Stimulated activated CD4-positive, alpha-beta T cell treated with anti-CD3 and anti-CD28 coated beads, TNF-alpha, amount 100 ng/mL, for 4 hours (primary cell): ENCODE measurements at regions not wholly inside any gene's neighbourhood (a gene's known extent, or its start where the extent isn't known, plus 50 kb on each side); places are given as distances from the start of the nearest gene placed in this dataset.
"Not testable (repeated sequence)": the region's sequence is repeated elsewhere in the genome, so short reads cannot be mapped to it uniquely, and the experiment has no call there.

Source experiments
- DNase-seq, 3 experiments: peaks; one replicate each; pipeline ENCODE4 v3.0.0-alpha.2; 2020; ENCODE audit warnings: low read depth in 3 of 3

DNA sequence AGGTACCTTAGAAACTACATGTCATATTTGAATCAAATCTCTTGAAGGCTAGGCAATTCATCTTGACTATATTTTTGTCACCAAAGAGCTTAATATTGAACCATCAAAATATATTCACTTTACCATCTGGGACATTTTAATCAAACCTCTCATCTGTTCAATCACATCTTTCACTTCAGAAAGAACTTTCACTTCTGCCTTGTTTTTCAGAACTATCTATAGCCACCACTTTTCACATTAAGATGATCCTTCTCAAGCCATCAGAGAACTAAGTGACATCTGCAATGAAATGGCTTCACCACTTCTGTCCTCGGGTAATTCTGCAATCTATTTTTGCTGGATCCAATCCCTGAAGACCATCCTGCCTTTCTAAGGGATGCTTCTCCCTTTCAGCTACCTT is 57.8 kb downstream of the OR2B2 start:
- DNase-seq = no peak

- no peak for DNase-seq
Measured at GRCh38 chr6:27851440-27851839, 60.8 kb downstream of the OR2B2 start.

DNA sequence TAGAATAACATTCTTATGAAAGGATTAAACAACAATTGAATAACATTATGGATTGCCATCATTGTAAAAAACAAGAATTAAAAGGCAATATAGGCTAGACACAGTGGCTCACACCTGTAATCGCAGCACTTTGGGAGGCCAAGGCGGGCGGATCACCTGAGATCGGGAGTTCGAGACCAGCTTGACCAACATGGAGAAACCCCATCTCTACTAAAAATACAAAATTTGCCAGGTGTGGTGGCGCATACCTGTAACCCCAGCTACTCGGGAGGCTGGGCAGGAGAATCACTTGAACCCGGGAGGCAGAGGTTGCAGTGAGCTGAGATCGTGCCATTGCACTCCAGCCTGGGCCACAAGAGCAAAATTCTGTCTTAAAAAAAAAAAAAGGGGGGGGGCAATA is 63.2 kb downstream of the OR2B2 start:
- DNase-seq = not testable (repeated sequence)

DNA sequence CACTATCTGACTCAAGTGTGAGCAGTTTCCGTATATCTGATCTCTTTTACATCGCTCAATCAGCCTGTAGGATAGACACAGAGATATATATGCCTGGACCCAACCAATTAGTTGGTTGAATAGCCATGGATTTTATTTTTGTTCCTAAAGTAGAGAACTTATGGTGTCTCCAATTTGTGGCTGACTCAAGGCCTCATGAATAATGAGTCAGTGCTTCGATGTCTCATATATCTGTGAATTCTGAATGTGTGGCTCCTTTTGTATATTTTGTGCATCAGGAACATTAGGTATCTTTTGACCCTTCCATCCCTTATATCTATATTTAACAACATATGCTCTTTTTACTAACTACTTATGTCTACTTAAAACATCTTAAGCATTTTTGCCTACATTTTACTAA is 64.5 kb downstream of the OR2B2 start:
- no peak for DNase-seq

DNA sequence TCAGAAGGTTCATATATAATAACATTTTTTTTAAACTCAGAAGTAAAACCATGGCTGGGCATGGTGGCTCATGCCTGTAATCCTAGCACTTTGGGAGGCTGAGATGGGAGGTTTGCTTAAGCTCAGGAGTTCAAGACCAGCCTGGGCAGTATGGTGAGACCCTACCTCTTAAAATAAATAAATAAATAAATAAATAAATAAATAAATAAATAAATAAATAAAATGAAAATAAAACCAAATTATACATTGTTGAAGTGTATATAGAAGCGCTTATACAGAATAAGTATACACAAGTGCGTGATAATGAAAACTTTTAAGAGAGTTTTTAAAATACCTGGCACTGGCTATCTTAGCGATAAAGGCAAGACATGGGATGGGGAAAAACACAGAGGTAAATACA is 71.6 kb downstream of the OR2B2 start:
- DNase-seq = no peak

DNA sequence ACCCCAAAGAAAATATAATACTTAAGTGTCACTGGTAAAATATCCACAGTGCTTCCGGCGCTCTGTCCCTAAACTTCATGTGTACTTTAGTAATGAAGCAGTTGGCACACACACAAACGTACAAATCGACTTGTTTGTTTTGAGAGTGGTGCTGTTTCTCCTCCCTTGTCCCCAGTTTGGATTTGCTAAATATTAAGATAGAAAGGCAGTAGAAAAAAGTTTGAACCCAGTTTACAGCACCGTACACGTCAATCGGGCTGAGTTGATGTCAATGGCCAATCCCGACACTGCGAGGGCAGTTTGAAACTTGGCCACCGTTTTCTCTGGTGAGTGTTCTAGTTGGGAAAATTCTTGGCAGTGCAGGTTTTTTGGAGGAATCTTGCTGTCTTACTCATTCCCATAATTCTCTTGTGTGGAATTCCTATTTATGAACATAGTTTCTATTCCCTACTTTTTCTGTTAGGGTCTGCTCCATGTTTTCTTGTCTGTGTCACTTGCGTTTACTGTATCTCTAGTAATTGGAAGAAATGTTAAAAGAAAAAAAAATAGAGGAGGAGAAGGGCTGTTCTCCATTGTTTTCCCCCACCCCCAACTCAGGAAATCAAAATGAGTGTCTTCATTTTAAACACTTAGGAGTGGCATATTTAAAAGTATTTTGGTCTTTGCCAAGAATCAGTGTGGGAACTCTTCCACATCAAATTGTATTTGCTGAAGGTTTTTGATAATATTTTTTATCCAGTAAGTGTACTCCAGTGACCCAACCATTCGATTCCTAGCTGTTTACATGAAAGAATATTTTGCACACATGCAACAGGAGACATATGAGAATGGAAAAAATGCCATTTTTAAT is 72.3 kb downstream of the OR2B2 start:
- no peak for DNase-seq

DNA sequence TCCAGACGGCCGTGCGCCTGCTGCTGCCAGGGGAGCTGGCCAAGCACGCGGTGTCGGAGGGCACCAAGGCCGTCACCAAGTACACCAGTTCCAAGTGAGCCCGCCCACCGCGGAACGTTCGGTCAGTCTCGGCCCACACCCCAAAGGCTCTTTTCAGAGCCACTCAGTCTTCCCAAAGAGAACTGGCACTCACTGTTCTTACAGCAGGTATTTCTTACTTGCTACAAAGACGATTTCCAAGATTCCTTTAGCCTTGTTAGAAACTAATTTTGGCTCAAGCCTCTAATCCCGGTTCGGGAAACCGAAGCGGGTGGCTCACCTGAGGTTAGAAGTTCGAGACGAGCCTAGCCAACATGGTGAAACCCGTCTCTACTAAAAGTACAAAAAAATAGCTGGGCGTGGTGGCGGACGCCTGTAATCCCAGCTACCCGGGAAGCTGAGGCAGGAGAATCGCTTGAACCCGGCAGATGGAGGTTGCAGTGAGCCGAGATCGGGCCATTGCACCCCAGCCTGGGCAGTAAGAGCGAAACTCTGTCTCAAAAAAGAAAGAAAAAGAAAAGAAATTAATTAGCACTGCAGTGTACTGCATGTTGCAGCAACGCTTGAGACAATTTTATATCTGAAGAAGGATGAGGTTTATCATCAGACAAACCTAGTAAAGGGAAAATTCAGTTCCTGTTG is 73.1 kb downstream of the OR2B2 start:
- DNase-seq = no peak

- DNase-seq = peak; percentile 47 to 51 (median 48)
Measured at GRCh38 chr6:27838058-27838944, 73.9 kb downstream of the OR2B2 start.

DNA sequence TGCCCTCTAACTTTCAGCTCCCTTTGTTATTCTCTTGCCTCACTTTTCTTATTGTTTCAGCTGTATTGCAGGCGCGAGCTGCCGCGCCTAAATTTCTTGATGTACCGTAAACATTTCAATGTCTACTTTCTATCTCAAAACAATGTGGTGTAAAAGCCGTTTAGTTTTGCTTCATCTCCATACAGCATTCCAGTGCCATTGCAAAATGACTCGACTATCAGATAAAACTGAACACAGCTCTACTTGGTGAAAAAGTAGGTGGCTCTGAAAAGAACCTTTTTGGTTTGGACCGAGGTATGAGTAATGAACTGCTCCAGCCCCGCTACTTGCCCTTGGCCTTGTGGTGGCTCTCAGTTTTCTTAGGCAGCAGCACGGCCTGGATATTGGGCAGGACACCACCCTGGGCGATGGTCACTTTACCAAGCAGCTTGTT is 74.6 kb downstream of the OR2B2 start:
- no peak for DNase-seq

DNA sequence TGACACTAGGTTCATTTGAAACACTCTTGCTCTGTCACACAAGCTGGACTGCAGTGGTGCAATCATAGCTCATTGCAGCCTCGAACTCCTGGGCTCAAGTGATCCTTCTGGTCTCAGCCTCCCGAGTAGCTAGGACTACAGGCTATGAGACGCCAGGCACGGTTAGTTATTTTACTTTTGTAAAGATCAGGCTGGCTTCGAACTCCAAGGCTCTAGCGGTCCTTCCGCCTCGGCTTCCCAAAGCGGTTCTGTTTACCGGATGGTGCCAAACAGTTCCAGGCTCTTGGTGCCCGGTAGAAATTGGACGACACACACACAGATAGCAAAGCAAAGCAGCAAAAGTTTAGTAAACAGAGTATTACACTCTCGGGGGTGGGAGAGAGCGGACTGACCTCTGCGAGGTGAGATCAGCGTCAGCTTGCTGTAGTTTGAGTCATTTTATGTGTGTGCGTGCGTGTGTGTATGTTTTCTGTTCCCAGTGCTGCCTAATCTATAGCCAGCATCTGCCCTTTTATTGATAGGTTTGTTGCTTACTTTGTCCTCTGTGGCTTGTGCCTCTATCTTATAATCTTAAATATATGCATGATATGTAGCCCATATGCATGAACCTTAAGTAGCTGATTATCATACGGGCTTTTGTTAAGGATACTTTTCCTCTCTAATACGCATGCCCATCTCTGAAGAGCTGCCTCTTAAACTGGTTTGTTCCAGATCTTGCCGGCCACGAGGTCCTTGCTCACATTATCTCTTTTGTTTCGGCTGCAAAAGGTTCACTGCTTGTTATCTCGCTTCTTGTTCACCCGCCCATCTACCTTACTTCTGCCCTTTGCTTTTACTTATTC is 75.2 kb downstream of the OR2B2 start:
- DNase-seq = peak in 2 of 3 experiments; percentile 14 to 19

DNA sequence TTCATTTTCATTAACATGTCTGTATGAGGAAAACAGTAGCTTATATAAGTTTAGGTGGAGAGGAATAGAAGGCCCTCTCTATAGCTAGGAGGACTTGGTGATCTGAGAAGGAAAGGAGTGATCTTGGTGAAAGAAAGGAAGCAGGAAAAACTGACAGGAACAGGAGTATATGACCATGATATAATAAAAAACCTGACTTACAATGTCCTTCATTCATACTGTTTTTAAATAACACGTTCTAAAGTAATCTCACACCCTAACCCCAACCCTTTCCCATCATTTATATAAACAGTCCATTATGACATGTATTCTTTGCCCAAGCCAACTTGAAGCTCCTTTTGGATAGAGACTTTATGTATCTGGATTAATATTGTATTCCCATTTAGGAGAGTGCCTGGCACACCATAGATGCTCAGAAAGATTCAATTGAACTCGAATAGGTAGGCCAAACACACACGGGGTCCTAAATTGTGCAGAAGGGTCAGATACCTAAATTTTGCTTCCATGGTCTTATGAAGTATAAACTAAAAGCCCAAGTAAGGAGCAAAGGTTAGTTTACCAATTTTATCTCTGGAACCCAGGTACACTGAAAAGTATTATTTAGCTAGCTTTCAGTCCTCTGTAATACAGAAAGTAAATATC is 75.9 kb downstream of the OR2B2 start:
- no peak for DNase-seq

DNA sequence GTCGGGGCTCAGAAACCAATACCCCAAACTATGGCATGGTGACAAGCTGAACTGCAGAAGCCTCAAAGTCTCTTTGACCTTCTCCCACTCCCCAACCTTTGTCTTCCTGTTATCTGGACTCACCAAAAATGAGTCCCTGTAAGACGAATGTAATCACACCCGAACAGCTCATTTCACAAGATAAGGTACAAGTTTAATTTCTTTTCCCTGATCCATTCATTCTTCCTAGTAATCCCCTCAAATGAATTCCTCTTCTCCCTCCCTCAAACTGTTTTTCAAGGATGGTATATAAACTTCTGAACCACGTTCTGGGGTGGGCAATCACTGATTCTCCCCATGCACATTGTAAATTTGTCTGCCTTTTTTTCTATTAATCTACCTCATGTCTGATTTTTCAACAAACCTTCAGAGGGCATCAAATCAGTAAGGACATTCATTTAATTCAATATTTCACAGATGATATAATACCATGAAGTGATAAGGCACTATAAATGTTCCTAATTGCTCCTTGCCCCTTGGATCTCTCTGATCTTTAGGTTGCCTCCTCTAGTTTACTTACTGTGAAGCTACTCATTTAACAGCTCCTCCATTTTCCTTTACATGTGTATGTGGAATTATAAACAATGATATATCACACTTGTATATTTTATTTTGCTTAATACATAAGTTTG is 77.2 kb downstream of the OR2B2 start:
- DNase-seq = no peak

DNA sequence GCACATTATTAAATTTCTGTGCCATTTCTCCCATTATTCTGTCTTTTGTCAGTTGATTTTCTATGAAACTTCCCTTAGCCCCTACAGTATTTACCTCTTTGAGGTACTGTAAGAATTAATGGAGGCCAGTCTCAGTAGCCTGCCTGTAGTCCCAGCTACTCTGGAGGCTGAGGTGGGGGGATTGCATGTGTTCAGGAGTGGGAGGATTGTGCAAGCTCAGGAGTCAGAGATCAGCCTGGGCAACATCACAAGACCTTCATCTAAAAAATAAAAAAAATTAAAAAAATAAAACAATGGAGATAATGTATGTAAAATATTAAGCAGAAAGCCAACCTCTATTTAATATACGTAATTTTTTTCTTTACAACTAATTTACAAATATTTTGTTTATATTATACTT is 77.8 kb downstream of the OR2B2 start:
- DNase-seq = no peak

GRCh38 chr6:27831434-27832081 is 80.6 kb downstream of the OR2B2 start:
- peak; percentile 43 to 66 (median 49) for DNase-seq

- DNase-seq = not testable (repeated sequence)
Measured at GRCh38 chr6:27830600-27831433, 81.4 kb downstream of the OR2B2 start.

DNA sequence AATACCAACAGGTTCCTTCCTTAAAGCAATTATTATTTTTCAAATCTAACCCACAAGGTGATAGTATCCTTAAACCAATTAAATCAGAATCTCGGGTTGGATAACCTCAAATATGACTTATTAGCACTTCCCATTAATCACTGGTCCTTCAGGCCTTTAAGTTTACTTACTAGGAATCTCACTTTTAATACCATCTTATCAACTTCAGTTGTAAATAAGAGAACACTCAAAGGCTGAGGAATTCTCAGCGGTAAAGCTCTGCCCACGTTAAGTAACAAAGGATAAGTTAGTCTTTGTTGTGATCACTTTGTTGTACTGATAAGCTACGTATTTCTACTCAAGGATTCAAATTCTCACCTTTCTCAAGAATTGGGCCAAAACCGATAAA is 82.0 kb downstream of the OR2B2 start:
- no peak for DNase-seq

DNA sequence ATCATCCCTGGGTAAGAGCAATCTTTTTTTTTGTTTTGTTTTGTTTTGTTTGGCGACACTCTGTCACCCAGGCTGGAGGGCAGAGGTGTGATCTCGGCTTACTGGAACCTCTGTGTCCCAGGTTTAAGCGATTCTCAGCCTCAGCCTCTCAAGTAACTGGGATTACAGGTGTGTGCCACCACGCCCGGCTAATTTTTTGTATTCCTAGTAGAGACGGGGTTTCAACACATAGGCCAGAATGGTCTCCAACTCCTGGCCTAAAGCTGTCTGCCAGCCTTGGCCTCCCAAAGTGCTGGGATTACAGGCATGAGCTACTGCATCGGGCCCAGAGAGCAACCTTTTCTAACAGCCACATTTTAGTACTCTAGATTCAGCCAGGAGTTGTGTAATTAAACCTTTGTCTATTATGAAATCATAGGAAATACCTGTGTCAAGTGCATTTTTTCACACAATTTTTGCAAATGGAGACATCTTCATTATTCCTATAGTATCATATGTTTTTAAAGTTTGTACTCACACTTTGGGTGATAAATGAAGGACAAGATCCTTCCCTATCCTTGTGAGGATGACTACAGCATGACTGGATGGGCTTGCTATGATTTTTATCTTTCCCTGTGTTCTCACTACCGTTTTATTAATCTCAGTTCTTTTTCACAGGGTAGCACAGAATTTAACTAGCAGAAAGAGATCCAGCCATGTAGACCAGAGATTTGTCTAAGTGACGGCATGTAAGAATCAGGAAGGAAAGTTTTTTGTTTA is 82.6 kb downstream of the OR2B2 start:
- no peak for DNase-seq

GRCh38 chr6:27827477-27827876 is 84.7 kb downstream of the OR2B2 start:
- DNase-seq = not testable (repeated sequence)
